ENCODE measurements at regions not wholly inside any gene's neighbourhood (a gene's known extent, or its start where the extent isn't known, plus 50 kb on each side); places are given as distances from the start of the nearest gene placed in this dataset.

DNA sequence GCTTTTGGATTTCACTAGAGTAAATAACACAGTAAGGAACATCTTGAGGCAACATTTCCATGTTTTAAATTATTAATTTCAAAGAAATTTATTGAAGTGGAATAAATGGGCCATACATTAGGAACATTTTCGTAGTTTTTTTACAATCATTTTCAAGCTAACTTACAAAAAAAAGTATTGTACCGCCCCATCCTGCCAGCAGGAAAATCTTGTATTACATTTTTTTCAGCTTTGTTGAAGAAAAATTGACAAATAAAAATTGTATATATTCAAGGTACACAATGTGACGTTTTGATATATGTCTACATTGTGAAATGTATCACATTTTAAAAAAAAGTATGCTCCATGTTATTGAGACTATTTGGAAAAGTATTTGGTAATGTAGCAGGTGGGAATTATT lies 1001.9 kb upstream of the NR2F2 start:
- H3K36me3 ChIP-seq (ENCODE audit: control insufficient read depth in 2 of 4, insufficient read depth in 4 of 4, low read length in 3 of 4), result no peaks in the 10 kb centered on the region
- H3K18ac ChIP-seq (ENCODE audit: extremely low read depth, low read length), result no peak overlapping the region
- H3K56ac ChIP-seq (replicated peaks; ENCODE audit: insufficient read length, low read depth, low read length), result no peak overlapping the region
- no peaks in the 10 kb centered on the region for H4K20me1 ChIP-seq (replicated peaks in 1 of 2; ENCODE audit: control insufficient read depth in 1 of 2, insufficient read depth in 2 of 2, low read length in 2 of 2)
- CTCF ChIA-PET (ENCODE audit: partially characterized antibody), result interaction anchor here (0.6 to 1.5 kb wide), 3 partner anchors 304 to 898 kb away, joined by 3 to 4 read pairs (median 4); no protein-coding TSS in a partner anchor
- H3K23me2 ChIP-seq (ENCODE audit: low read depth, low read length), result peaks cover 4% of the 10 kb centered on the region; the same call in 1 of the 2 replicates
- H3K9ac ChIP-seq (replicated peaks in 1 of 4; ENCODE audit: extremely low read depth in 1 of 4, low read depth in 3 of 4, low read length in 3 of 4), result no peak overlapping the region
- H4K91ac ChIP-seq (replicated peaks; ENCODE audit: insufficient read length, low read length), result no peak overlapping the region
- H3K79me2 ChIP-seq (ENCODE audit: control insufficient read depth in 1 of 2, insufficient read depth in 2 of 2, low read length in 2 of 2), result no peaks in the 10 kb centered on the region
- H2BK5ac ChIP-seq (ENCODE audit: low read depth, low read length), result no peak overlapping the region
- H4K8ac ChIP-seq (ENCODE audit: extremely low read depth, insufficient read depth, low read length), result no peak overlapping the region
- POLR2A ChIA-PET (ENCODE audit: partially characterized antibody), result no interaction called here
- H2BK15ac ChIP-seq (ENCODE audit: low read length), result no peak overlapping the region
- no peak overlapping the region for H3K23ac ChIP-seq (ENCODE audit: insufficient read length)
- no peak overlapping the region for H3K14ac ChIP-seq (ENCODE audit: insufficient read length)
- WGBS, 2 experiments (ENCODE audit: extremely low coverage in 1 of 2, insufficient coverage in 1 of 2, insufficient read length in 1 of 2, insufficient replicate concordance in 2 of 2, low coverage in 1 of 2, low lambda C conversion rate in 2 of 2, missing lambda C conversion rate in 1 of 2), result 90% methylated on average over 3 of the region's 3 CpGs; no CpG with 5 or more reads in 1 of the 2 experiments
- H3K79me1 ChIP-seq (ENCODE audit: low read depth, low read length), result no peaks in the 10 kb centered on the region
- H3K9me3 ChIP-seq (ENCODE audit: insufficient read depth in 2 of 2, low read depth in 1 of 2, low read length in 1 of 2), result no peaks in the 10 kb centered on the region
- H4K5ac ChIP-seq (ENCODE audit: insufficient read length, low read depth, low read length), result no peak overlapping the region
- H3K4me3 ChIP-seq (ENCODE audit: extremely low read depth in 1 of 4, insufficient read depth in 2 of 4, low read depth in 3 of 4, low read length in 4 of 4), result no peak overlapping the region
- DNase-seq (ENCODE audit: low read depth in 1 of 2, low spot score in 2 of 2) (no peak), FAIRE-seq (no peak)
- peaks cover 0 to 3% (median under 1%) of the 10 kb centered on the region in 4 experiments; a peak in 3 of 7 replicates for H3K4me1 ChIP-seq (replicated peaks in 1 of 4; ENCODE audit: control insufficient read depth in 3 of 4, insufficient read depth in 4 of 4, low read length in 3 of 4)
- H2AFZ ChIP-seq (ENCODE audit: low read length), result no peak overlapping the region
- no peak overlapping the region for H2AK5ac ChIP-seq (ENCODE audit: low read depth, low read length)
- H2BK20ac ChIP-seq (ENCODE audit: low read length), result no peak overlapping the region
- H2BK12ac ChIP-seq (ENCODE audit: low read depth, low read length), result no peak overlapping the region
- H3K4me2 ChIP-seq (ENCODE audit: insufficient read depth in 1 of 2, low read depth in 2 of 2, low read length in 2 of 2), result no peak overlapping the region
- H3K4ac ChIP-seq (replicated peaks; ENCODE audit: insufficient read length, low read depth, low read length), result no peak overlapping the region
- no peak overlapping the region for H3K27ac ChIP-seq (ENCODE audit: low read depth, low read length)
- no peak overlapping the region for H2BK120ac ChIP-seq (replicated peaks; ENCODE audit: low read depth, low read length)
- peaks cover 0 to 16% (median 12%) of the 10 kb centered on the region in 4 experiments; a peak in 5 of 7 replicates for H3K27me3 ChIP-seq (replicated peaks in 1 of 4; ENCODE audit: control insufficient read depth in 3 of 4, extremely low read depth in 1 of 4, insufficient read depth in 3 of 4, low read length in 3 of 4)
- no peak for TF ChIP-seq RBBP5 (IDR thresholded peaks at IDR 0.05; ENCODE audit: borderline replicate concordance, low read depth, low read length)
- TF ChIP-seq ATF2 (IDR thresholded peaks at IDR 0.05; ENCODE audit: low read length), result no peak
- no peak for TF ChIP-seq SIX5 (IDR thresholded peaks at IDR 0.05; ENCODE audit: low read depth, low read length)
- no peak for TF ChIP-seq POU5F1 (IDR thresholded peaks at IDR 0.05; ENCODE audit: low read depth, low read length)
- no peak for TF ChIP-seq RAD21 (IDR thresholded peaks at IDR 0.05 in 1 of 2, conservative IDR thresholded peaks at IDR 0.05 in 1 of 2; ENCODE audit: low read depth in 2 of 2, low read length in 2 of 2)
- no peak for TF ChIP-seq PHF8 (conservative IDR thresholded peaks at IDR 0.05; ENCODE audit: low read depth, low read length)
- TF ChIP-seq HDAC2 (IDR thresholded peaks at IDR 0.05; ENCODE audit: borderline replicate concordance in 1 of 2, low read depth in 2 of 2, low read length in 2 of 2), result no peak
- no peak for TF ChIP-seq CHD2 (IDR thresholded peaks at IDR 0.05; ENCODE audit: low read length)
- no peak for TF ChIP-seq BRCA1 (IDR thresholded peaks at IDR 0.05; ENCODE audit: low read depth, low read length)
- TF ChIP-seq, protein P1, sequence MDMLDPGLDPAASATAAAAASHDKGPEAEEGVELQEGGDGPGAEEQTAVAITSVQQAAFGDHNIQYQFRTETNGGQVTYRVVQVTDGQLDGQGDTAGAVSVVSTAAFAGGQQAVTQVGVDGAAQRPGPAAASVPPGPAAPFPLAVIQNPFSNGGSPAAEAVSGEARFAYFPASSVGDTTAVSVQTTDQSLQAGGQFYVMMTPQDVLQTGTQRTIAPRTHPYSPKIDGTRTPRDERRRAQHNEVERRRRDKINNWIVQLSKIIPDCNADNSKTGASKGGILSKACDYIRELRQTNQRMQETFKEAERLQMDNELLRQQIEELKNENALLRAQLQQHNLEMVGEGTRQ (IDR thresholded peaks at IDR 0.05; ENCODE audit: low read length), result no peak
- no peak for TF ChIP-seq SUZ12 (IDR thresholded peaks at IDR 0.05; ENCODE audit: low read length)

Data from H1 (cell line).